GM21526 (cell line): ENCODE measurements at regions not wholly inside any gene's neighbourhood (a gene's known extent, or its start where the extent isn't known, plus 50 kb on each side); places are given as distances from the start of the nearest gene placed in this dataset.

Source experiments
- ATAC-seq: cut with Tn5 transposase; IDR thresholded peaks from one replicate; pipeline ENCODE4 v1.9.1; 2021; ENCODE audit warnings: moderate library complexity; ENCODE audit not compliant: unreplicated experiment, low FRiP score

GRCh38 chr12:107963635-107964034, 165.5 kb upstream of the WSCD2 start:
- no peak for ATAC-seq

GRCh38 chr12:107967170-107967569, 161.9 kb upstream of the WSCD2 start:
- no peak for ATAC-seq

GRCh38 chr12:107973950-107974349, 155.1 kb upstream of the WSCD2 start:
- no peak for ATAC-seq

DNA sequence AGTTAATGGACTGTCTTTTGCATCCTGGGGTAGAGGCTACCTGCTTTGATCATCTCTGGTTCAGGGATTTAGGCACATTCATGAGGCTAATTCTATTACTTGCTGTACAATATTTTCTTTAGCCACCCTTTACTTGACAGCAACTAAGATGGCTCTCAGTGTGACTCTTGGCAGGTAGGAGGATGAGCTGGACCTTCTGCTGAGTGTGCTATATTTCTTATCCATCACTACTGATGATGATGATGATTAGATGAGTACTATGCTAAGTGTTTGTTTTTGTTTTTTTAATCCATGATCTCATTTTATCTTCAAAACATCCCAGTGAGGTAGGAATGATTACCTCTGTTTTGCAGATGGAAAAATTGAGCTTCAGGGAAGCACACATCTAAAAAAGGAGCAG, 152.8 kb upstream of the WSCD2 start:
- no peak for ATAC-seq

DNA sequence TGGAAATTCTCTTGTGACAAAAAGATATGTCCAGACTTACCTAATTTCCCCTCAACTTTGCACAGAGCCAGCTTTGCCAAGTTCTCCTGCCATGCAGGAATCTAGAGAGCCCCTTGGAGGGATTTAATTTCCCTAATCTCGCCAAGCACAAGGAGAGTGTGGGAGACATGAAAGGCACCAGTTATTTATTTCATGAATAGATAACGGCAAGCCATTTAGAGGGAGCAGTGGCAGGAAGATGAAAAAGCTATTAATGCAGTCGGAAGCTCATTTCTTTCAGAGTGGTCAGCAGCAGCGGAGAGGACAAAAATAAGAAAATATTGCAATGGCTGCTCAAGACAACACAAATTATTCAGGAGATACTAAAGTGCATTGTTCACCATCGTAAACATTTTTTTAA, 150.9 kb upstream of the WSCD2 start:
- no peak for ATAC-seq

GRCh38 chr12:107978641-107979040, 150.4 kb upstream of the WSCD2 start:
- no peak for ATAC-seq

- no peak for ATAC-seq
These were observed 145.2 kb upstream of the WSCD2 start for GRCh38 chr12:107983756-107984472.

- no peak for ATAC-seq
These were observed 144.1 kb upstream of the WSCD2 start for GRCh38 chr12:107984973-107985372.

DNA sequence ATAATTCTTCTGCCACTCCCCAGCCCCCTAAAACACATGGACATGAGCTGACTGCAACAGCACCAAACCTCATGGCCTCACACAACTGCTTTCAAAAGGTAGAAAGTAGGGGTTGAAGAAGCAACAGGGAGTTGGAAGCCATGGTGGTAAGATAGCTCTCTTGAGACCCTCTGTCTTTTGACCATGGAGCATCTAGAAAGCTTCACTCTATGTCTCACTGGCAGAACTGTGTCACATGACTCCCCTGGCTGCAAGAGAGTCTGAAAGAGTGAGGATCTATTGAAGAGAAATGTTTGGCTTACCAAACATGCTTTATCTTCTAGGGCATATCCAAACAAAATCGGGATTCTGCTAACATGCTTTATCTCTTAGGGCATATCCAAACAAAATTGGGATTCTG, 142.9 kb upstream of the WSCD2 start:
- ATAC-seq = no peak

- ATAC-seq = no peak
These were observed 138.8 kb upstream of the WSCD2 start for GRCh38 chr12:107990325-107990724.

GRCh38 chr12:107992029-107992428, 137.1 kb upstream of the WSCD2 start:
- no peak for ATAC-seq

DNA sequence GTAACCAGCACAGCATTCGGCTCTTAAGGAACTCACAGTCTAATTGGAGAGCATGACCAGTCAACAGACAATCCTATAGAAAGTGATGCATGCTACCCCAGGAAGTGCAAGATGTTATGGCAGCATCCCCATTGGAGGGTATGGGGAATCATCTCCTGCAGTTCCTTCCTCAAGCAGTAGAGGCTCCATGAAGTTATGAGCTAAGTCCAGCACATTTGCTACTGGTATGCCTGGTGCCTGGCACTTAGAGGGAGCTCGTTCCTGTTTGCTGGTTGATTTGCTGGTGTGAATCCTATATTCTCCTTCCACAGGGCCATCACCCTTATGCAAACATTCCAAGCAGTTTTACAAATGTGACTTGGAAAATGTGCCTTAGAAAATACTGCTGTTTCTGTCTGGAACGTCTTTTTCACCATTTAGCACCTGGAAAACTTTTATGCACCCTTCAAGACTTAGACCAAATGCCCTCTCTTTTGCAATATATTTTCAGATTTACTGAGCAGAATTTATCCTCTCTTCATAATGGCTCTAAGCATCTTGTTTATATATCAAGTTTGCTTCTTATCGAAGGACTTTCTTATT, 136.1 kb upstream of the WSCD2 start:
- ATAC-seq = no peak

DNA sequence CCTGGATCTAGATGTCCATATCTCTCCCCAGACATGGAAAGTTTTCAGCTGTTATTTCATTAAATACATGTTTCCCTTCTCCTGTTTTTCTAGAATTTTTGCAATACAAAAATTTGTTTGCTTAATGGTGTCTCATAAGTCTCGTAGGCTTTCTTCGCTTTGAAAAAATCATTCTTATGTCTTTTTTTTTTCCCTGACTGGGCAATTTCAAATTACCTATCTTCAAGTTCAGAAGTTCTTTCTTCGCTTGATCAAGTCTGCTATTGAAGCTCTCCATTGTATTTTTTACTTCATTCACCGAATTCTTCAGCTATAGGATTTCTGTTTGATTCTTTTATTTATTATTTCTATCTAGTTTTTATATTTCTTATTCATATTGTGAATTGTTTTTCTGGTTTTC, 130.2 kb upstream of the WSCD2 start:
- ATAC-seq = no peak

- ATAC-seq = no peak
These were observed 129.0 kb upstream of the WSCD2 start for GRCh38 chr12:108000111-108000510.

GRCh38 chr12:108004319-108004718, 124.8 kb upstream of the WSCD2 start:
- no peak for ATAC-seq

DNA sequence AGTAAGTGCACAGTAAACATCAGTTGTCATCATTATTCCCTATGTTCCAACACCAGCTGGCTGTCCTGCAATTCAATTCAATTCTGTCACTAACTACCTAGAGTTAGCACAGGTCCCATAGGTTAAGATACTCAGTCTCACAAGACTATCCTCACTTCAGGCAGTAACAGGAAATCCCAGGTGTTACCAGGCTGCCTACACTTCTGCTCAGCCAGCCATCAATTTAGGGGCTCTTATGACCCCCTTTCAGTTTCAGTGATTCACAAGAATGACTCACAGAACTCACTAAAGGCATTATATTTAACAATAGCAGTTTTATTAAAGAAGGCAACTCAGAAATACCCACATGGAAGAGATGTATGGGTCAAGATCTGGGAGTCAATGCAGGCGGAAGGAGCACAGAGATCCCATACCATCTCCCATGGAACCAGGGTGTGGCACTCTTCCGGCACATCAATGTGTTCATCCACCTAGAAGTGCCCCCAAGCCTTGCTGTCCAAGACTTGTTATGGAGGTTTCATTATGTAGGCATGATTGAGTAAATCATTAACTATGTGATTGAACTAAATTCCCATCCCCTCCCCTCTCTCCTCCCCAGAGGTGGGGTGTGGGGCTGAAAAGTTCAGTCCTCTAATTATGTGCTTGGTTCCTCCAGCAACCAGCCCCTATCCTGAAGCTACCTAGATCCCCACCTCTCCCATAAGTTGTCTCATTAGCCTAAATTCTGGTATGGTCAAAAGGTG, 120.8 kb upstream of the WSCD2 start:
- no peak for ATAC-seq

DNA sequence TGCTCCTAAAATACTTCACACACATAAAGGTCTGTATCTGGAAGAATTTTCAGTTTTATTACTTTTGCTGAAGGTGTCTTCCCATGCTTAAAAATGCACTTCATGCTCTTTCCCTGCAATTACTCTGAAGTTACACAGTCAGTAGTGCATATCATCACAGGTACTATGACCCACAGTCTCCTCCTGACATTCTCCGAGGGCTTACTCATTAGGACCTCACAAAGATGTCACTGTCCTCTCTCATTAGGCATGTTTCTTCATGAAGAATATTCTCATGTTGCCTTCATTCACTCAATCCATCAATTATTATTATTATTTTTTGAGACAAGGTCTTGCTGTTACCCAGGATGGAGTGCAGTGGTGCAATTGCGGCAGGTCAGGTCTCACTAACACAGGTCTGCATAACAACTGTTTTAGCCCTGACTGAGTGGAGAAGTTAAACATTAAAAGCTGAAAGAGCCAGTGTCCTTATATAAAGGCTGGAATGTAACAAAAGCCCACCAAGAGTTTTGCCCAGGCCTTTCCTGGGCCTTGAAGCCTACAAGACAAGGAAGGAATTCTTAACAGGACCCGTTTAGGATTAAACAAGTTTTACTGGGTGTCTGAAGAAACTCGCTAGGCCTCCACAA, 119.5 kb upstream of the WSCD2 start:
- no peak for ATAC-seq

- no peak for ATAC-seq
These were observed 113.0 kb upstream of the WSCD2 start for GRCh38 chr12:108016022-108016564.

DNA sequence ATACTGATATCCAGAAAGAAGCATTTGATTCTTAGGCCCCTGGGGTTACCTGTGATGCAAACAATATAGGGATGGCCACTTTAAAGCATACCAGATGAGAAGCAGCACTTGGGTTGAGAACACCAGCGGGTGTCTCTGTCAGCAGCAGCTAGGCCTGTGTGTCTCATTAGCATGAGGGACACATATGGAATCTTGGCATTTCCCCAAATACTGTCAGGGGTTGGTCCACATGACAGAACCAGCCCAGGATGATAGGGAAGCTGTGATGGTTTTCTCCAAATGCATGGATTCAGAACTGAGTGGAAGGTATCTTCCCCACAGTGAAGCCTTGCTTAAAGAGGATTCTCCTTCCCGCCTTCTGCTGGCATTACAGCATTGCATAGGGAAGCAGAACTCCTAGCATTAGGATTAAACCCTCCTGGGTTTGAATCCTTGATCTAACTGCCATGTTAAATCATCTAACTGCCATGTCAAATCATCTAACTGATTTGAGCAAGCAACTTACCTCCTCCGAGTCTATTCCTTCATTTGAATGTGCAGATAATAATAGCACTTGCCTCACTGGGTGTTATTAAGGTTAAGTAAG, 111.5 kb upstream of the WSCD2 start:
- ATAC-seq = no peak

GRCh38 chr12:108019862-108020261, 109.2 kb upstream of the WSCD2 start:
- no peak for ATAC-seq

- no peak for ATAC-seq
These were observed 107.9 kb upstream of the WSCD2 start for GRCh38 chr12:108021141-108021540.
